ENCODE measurements at regions not wholly inside any gene's neighbourhood (a gene's known extent, or its start where the extent isn't known, plus 50 kb on each side); places are given as distances from the start of the nearest gene placed in this dataset.

GRCh38 chr11:106322106-106322505 is 244.6 kb downstream of the AASDHPPT start:
- TF ChIP-seq EP300 (IDR thresholded peaks at IDR 0.05; ENCODE audit: borderline replicate concordance) (no peak), YY1 (IDR thresholded peaks at IDR 0.05; ENCODE audit: low read depth) (no peak)

All from Ishikawa (cell line).